ENCODE measurements at regions not wholly inside any gene's neighbourhood (a gene's known extent, or its start where the extent isn't known, plus 50 kb on each side); places are given as distances from the start of the nearest gene placed in this dataset.

DNA sequence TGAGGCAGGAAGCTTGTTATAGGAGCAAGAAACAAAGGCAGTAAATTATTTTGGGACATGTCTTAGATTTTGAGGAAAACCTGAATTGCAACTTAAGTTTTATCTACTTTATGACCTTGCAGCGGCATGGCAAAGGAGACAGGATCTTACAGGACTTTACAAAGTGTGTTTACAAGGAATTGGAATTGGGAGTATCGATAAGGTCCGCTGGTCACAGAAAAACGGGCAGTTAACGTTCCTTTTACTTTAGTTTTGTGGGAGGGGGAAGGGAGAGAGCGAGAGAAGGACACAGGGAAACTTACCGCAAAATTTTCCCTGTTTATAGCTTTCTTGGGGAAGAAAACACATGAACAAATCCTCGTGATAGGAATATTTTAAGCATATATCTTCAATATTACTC, 1607.2 kb downstream of the GRIK2 start:
- TF ChIP-seq, protein P1, sequence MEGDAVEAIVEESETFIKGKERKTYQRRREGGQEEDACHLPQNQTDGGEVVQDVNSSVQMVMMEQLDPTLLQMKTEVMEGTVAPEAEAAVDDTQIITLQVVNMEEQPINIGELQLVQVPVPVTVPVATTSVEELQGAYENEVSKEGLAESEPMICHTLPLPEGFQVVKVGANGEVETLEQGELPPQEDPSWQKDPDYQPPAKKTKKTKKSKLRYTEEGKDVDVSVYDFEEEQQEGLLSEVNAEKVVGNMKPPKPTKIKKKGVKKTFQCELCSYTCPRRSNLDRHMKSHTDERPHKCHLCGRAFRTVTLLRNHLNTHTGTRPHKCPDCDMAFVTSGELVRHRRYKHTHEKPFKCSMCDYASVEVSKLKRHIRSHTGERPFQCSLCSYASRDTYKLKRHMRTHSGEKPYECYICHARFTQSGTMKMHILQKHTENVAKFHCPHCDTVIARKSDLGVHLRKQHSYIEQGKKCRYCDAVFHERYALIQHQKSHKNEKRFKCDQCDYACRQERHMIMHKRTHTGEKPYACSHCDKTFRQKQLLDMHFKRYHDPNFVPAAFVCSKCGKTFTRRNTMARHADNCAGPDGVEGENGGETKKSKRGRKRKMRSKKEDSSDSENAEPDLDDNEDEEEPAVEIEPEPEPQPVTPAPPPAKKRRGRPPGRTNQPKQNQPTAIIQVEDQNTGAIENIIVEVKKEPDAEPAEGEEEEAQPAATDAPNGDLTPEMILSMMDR (IDR thresholded peaks at IDR 0.05) = no peak
- no peak for TF ChIP-seq POLR2A (IDR thresholded peaks at IDR 0.05)

Measured in testis (tissue), 2 donors.